Activated CD4-positive, alpha-beta T cell treated with anti-CD3 and anti-CD28 coated beads for 48 hours (primary cell): ENCODE measurements at regions not wholly inside any gene's neighbourhood (a gene's known extent, or its start where the extent isn't known, plus 50 kb on each side); places are given as distances from the start of the nearest gene placed in this dataset.
"Not testable (repeated sequence)": the region's sequence is repeated elsewhere in the genome, so short reads cannot be mapped to it uniquely, and the experiment has no call there.

Source experiments
- DNase-seq: peaks from one replicate; pipeline ENCODE4 v3.0.0-alpha.2; 2020

- DNase-seq: no peak
These were observed 270.7 kb upstream of the MSX2 start for GRCh38 chr5:174453690-174454089.

- DNase-seq: no peak
These were observed 269.9 kb upstream of the MSX2 start for GRCh38 chr5:174454464-174454863.

DNA sequence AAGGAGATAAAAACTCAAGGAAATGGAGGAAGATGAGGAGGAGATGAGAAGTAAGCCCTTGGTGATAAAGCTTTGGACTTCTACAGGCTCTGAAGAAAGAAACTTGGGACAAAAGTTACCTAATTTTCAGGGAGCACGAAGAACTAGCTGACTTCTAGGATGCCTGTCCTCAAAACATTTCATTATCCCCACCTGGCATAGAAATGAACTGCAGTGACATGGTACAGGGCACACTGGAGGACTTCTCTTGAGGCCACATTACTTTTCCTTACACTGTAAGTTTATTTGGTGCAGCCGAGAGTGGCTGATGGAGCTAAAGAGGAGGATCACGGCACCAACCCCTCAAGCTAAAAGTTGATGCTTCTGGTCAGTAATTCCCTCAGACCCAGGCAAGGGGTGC lies 269.5 kb upstream of the MSX2 start:
- DNase-seq: no peak

- no peak for DNase-seq
These were observed 269.1 kb upstream of the MSX2 start for GRCh38 chr5:174455301-174455700.

DNA sequence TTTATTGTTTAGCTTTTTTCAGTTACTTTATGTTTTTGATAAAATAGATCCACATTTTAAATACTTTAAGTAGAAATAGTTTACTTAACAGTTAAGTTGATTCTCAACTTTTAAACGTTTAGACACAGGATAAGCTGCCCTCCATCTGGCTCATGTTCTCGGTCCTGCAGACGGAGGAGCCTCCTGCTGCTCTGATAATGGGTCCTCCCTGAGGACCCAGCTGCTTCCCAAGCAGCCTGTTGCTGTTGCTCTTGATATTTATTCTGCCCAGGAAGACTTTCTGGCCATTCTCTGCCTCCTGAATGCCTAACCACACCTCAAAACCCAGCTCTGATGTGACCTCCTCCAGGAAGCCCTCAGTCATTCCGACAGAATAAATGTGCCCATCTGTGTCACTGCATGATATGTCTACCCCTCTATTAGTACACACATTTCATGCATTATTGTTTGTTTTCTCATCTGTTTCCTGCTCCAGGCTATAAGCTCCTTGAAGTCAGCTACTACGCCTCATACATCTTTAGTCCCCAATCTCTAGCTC lies 267.2 kb upstream of the MSX2 start:
- DNase-seq: no peak

- DNase-seq: no peak
These were observed 265.2 kb upstream of the MSX2 start for GRCh38 chr5:174459071-174459702.

DNA sequence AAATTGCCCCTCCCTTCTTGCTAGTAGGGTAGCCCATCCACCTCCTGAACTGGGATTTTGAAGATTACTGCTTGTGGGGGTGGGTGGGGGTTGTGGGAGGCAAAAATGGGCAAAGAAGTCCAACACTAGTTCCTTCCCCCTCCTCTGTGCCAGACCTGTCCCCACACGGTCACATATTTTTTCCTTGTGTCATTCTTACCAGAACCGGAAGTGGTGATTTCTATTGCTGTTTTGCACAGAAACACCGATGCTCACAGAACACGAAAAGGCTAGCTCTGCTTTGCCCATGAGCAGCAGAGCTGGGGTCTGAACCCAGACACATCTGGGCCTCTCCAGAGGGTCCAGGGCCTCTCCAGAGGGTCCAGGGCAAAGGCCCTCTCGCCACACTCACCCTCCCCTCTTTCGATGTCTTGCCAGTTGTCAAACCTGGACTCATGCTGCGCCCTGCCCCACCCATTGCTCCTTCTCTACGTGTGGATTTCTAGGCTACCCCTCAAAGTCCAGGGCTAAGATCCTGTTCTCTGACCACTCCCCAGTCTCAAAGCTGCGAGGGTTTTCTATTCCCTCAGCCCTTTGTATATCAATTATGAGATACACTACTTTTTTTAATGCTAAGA lies 264.4 kb upstream of the MSX2 start:
- no peak for DNase-seq

DNA sequence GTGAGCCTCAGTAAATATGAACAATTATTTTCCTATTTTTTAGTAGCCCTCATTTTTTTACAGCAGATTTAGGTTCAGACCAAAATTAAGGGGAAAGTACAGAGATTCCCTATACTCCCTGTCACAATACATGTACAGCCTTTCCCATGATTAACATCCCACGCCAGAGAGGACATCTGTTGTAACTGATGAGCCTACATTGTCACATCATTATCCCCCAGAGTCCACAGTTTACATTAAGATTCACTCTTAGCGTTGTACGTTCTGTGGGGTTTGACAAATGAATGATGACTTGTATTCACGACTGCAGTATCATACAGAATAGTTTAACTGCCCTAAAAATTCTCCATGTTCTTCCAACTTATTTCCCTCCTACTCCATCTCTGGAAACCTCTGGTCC lies 262.3 kb upstream of the MSX2 start:
- no peak for DNase-seq

DNA sequence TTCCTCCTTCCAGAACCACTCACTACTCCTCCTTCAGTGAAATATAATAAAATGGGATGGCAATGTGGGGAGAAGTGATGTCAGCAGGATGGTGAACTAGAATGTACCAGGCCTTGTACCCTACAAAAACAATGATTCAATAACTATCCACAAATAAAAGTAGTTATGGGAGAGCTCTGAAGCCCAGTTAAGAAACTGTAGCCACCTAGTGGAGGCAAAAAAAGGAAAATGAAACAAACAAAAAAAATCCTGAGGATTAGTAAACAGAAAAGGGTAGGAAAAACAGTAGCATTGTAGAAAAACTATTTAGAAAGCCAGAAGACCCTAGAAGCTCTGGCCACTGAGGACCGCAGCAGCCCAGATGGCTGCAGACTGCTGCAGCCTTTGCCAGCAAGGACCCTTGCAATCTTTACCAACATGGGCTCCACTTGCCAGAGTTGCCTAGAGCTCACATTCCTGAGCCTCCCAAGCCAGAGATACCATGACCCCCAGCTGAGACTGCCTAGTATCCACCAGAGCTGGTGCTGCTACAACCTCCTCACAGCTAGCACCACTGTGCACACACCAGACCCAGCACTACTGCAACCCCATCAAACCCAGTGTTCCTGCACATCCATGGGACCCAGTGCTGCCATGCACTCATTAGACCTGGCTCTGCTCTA lies 259.7 kb upstream of the MSX2 start:
- no peak for DNase-seq

DNA sequence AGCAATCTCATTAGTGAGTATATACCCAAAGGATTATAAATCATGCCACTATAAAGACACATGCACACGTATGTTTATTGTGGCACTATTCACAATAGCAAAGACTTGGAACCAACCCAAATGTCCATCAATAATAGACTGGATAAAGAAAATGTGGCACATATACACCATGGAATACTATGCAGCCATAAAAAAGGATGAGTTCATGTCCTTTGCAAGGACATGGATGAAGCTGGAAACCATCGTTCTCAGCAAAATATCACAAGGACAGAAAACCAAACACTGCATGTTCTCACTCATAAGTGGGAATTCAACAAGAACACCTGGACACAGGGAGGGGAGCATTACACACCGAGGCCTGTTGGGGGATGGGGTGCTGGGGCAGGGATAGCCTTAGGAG lies 252.9 kb upstream of the MSX2 start:
- DNase-seq: not testable (repeated sequence)

DNA sequence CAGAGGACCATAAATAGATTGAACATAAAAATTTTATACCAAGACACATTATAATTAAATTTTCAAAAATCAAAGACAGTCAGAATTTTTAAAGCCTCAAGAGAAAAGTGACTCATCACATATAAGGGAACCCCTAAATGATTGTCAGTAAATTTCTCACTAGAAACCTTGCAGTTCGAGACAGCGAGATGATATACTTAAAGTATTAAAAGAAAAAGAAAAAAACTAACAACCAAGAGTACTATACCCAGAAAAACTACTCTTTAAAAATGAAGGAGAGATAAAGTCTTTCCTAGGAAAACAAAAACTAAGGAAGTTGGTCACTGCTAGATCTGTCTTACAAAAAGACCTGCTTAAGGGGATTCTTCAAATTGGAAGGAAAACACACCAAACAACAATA lies 251.4 kb upstream of the MSX2 start:
- DNase-seq: no peak

DNA sequence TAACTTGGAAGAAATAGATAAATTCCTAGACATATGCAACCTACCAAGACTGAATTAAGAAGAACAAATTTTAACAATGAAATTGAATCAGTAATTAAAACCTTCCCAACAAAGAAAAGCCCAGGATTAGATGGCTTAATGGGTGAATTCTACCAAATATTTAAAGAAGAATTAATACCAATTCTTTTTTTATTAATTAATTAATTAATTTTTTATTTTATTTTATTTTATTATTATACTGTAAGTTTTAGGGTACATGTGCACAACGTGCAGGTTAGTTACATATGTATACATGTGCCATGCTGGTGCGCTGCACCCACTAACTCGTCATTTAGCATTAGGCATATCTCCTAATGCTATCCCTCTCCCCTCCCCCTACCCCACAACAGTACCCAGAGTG lies 248.4 kb upstream of the MSX2 start:
- not testable (repeated sequence) for DNase-seq

DNA sequence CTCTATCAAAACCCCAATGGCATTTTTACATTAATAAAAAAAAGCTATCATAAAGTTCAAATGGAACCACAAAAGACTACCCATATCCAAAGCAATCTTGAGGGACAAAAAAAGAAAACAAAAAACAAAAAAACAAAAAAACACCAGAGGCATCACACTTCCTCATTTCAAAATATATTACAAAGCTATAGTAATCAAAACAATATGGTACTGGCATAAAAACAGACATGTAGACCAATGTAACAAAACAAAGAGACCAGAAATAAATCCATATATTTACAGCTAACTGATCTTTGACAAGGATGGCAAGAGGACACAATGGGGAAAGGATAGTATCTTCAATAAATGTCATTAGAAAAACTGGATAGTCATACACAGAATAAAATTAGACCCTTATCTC lies 245.1 kb upstream of the MSX2 start:
- DNase-seq: no peak

- no peak for DNase-seq
These were observed 242.6 kb upstream of the MSX2 start for GRCh38 chr5:174481737-174482136.

DNA sequence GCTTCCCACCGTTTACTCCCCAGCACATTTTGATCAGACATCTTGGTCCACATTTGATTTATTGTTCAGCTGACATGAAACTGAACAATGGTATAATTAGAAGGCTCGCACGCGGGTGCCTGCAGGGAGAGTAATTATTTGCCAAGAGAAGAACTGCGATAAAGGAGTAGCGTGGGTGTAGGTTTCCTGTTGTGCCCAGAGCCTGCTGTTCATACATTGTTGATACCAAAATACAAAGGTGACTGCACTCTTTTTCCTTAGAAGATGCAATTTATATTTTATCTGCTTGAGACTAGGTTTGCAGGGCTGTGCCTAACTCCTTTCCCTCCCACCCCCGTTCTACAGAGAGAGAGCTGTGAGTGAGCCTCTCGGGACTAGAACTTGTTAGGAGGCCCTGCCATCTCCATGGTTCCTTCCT lies 241.8 kb upstream of the MSX2 start:
- no peak for DNase-seq

DNA sequence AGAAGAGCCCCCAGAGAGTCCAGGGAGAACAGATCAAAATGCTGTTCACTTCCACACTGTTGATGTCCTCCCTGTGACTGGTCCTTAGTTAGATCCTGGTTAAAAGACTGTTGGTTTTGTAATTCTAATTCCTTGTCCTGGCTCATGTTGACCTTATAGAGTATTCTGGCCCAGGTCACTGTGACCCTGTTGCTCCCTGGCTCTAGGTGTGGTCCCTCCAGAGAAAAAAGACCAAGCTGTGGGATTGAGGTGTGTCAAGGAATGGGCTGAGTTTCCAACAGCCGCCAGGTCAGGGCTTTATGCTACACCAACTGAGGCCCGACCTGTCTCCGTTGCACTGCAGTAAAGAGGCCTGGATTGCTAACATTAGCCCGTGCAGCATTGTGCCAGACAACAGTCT lies 241.0 kb upstream of the MSX2 start:
- no peak for DNase-seq

DNA sequence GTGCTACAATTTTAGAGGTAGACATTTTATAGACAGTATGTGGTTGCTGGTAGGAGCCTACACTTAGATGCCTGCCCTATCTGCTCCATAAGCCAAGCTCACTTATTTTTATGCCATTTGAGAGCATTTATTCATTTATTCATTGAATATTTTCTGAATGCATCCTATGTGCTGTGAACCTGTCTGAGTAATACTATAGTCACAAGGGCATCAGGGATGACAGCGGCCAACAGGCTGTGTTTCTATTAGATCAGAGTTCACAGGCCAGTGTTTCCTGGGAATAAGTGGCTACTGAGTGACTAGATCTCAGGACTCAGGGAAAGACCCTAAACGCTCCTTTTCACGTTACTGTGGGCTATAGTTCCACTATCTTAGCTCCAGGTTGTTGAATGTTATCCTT lies 235.2 kb upstream of the MSX2 start:
- DNase-seq: no peak

- DNase-seq: no peak
These were observed 234.3 kb upstream of the MSX2 start for GRCh38 chr5:174489920-174490597.

GRCh38 chr5:174490728-174491127 lies 233.7 kb upstream of the MSX2 start:
- no peak for DNase-seq

DNA sequence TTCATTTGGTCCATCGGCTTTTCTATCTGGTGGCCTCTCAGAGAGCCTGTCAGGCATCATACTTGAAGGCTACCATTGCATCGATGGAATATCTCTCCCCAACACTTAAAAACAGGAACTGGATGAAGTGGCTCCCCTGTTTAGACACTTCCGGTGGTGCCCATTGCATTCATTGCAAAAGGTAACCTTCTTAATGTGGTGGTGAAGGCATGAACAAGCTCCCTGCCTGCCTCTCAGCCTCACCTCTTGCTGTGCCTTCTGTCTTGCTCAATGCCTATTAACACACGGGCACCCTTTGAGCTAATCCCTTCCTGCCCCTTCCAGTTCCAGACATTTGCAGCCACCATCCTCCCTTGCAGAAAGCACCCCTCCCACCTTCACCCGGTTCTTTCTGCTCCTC lies 233.1 kb upstream of the MSX2 start:
- DNase-seq: no peak

DNA sequence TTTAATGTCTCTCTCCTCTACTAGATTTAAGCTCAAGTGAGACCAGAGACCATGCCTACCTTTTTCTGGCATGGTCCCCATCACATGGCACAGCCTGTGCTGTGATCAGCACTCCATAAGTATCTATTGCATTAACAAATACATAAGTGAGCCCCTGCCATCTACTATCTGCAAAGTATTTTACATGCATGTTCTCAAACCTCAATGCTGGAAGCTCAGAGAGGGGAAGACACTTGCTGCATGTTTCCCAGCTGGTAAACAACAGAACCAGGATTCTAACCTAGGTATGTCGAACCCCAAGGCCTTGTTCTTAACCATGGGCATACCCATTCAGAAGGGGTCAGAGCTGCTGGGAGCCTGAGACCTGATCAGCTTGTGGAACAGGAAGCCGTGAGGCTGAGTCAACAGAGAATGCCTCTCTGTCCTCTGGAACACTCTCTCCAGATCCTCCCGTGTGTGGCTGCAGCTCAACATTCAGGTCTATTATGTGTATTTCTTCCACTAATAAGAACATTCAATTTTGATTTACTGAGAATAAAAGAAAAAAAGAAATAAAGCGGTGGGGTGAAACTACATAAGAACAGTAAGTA lies 232.5 kb upstream of the MSX2 start:
- DNase-seq: no peak

DNA sequence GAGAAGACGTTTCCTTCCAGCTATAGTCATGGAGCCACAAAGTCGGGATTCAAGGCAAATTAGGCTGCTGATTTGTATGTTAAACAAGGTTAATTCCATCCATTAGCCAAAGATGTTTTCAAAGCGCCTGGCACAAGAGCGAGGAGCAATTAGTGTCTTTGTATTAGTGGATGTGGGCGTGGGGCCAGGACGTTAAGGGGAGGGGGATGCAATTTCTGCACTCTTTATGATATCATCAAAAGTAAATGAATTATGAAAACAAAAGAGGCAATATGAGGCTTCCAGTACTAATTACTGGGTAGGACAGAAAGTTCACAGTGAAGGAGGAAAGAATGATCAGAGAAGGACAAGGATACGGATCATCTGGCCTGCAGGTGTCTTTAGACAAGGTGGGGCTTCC lies 230.9 kb upstream of the MSX2 start:
- no peak for DNase-seq

GRCh38 chr5:174497939-174498338 lies 226.4 kb upstream of the MSX2 start:
- not testable (repeated sequence) for DNase-seq
